ENCODE measurements at regions not wholly inside any gene's neighbourhood (a gene's known extent, or its start where the extent isn't known, plus 50 kb on each side); places are given as distances from the start of the nearest gene placed in this dataset.

DNA sequence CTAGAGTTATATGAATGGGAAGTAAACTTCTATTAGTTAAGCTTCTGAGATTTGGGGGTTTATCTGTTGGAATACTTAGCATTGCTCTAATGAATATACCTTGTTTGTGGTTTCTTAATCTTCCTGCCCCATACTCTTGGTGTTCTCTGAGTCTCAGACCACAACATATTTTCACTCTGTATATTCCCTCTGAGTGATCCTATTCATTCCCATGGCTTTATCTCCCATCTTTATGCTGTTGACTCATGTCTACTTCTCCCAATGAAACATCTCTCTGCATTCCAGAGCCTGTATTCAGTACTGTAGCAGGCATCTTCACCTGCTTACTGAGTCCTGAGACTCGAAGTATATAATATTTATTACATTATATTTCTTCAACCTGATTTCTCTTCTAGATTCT is 283.7 kb upstream of the MAP3K7 start:
- no peak for TF ChIP-seq EZH2phosphoT487 (IDR thresholded peaks at IDR 0.05; ENCODE audit: low read length)
- no peak for TF ChIP-seq CTCF (IDR thresholded peaks at IDR 0.05; ENCODE audit: low read length)

All from MM.1S (cell line).